WTC11 (cell line): ENCODE measurements at regions not wholly inside any gene's neighbourhood (a gene's known extent, or its start where the extent isn't known, plus 50 kb on each side); places are given as distances from the start of the nearest gene placed in this dataset.

ENCODE experiments used
- ATAC-seq: fragments of 200-7000 bp; cut with Tn5 transposase; 2 replicates; pipeline ENCODE4 v1.10.0; 2021; ENCODE audit warnings: mild to moderate bottlenecking, moderate library complexity
- CTCF ChIA-PET: fragments of 300-600 bp; sonication (Branson Sonifier 250); formaldehyde crosslinking; loops from one replicate; lab custom pipeline; 2021; ENCODE audit warnings: antibody characterized with exemption; lab: Charles Lee
- POLR2A ChIA-PET: fragments of 350-600 bp; sonication (Branson Sonifier 250); formaldehyde crosslinking; loops from one replicate; lab custom pipeline; 2021; ENCODE audit warnings: antibody characterized with exemption; lab: Charles Lee
- DNase-seq: peaks from one replicate; pipeline ENCODE4 v3.0.0; 2021; ENCODE audit warnings: low spot score
- H3K27ac Mint-ChIP-seq: 2 replicates; pipeline ENCODE4 v1.8.0; 2021; ENCODE audit warnings: mixed read lengths
- H3K27me3 Mint-ChIP-seq: 2 replicates; pipeline ENCODE4 v1.8.0; 2021; ENCODE audit warnings: low read depth, mild to moderate bottlenecking, moderate library complexity, mixed read lengths
- H3K36me3 Mint-ChIP-seq: 2 replicates; pipeline ENCODE4 v1.8.0; 2021; ENCODE audit warnings: mixed read lengths
- H3K4me1 Mint-ChIP-seq: 2 replicates; pipeline ENCODE4 v1.8.0; 2022; ENCODE audit warnings: mixed read lengths
- H3K4me3 Mint-ChIP-seq: 2 replicates; pipeline ENCODE4 v1.8.0; 2021; ENCODE audit warnings: mild to moderate bottlenecking, moderate library complexity, mixed read lengths
- H3K9me3 Mint-ChIP-seq: 2 replicates; pipeline ENCODE4 v1.8.0; 2021; ENCODE audit warnings: mixed read lengths
- AFF4 ChIP-seq: sonication (generic); formaldehyde crosslinking; IDR thresholded peaks from 2 replicates; pipeline ENCODE4 v1.8.1; 2023; ENCODE audit warnings: mild to moderate bottlenecking, missing genetic modification reagents, borderline replicate concordance
- CREM ChIP-seq: sonication (generic); formaldehyde crosslinking; IDR thresholded peaks from 2 replicates; pipeline ENCODE4 v1.8.1; 2022; ENCODE audit warnings: mild to moderate bottlenecking, missing genetic modification reagents, moderate library complexity
- CTCF ChIP-seq: fragments of 200-600 bp; IDR thresholded peaks from 2 replicates; pipeline ENCODE4 v1.8.0; 2022; ENCODE audit warnings: antibody characterized with exemption
- FOXP1 ChIP-seq: sonication (generic); formaldehyde crosslinking; IDR thresholded peaks from 2 replicates; pipeline ENCODE4 v1.8.0; 2022; ENCODE audit warnings: missing genetic modification reagents, mild to moderate bottlenecking, moderate library complexity, borderline replicate concordance
- GABPB1 ChIP-seq: sonication (generic); formaldehyde crosslinking; IDR thresholded peaks from 2 replicates; pipeline ENCODE4 v1.8.1; 2023; ENCODE audit warnings: mild to moderate bottlenecking, missing genetic modification reagents
- GRHL2 ChIP-seq: fragments of 250-450 bp; sonication (Bioruptor Pico); IDR thresholded peaks from 2 replicates; pipeline ENCODE4 v1.8.0; 2022; ENCODE audit warnings: mild to moderate bottlenecking, moderate library complexity; ENCODE audit not compliant: insufficient replicate concordance, severe bottlenecking
- MAX ChIP-seq: sonication (generic); formaldehyde crosslinking; IDR thresholded peaks from 2 replicates; pipeline ENCODE4 v1.8.0; 2022; ENCODE audit warnings: mild to moderate bottlenecking, missing genetic modification reagents
- NFATC4 ChIP-seq: fragments of 250-450 bp; sonication (Bioruptor Pico); IDR thresholded peaks from 2 replicates; pipeline ENCODE4 v1.9.0; 2021; ENCODE audit warnings: mild to moderate bottlenecking
- NFE2L1 ChIP-seq: sonication (generic); formaldehyde crosslinking; IDR thresholded peaks from 2 replicates; pipeline ENCODE4 v1.8.1; 2023; ENCODE audit warnings: missing genetic modification reagents
- OVOL2 ChIP-seq: fragments of 250-450 bp; sonication (Bioruptor Pico); IDR thresholded peaks from 2 replicates; pipeline ENCODE4 v1.9.0; 2021; ENCODE audit warnings: mild to moderate bottlenecking, borderline replicate concordance
- PREB ChIP-seq: sonication (generic); formaldehyde crosslinking; IDR thresholded peaks from 2 replicates; pipeline ENCODE4 v1.8.1; 2022; ENCODE audit warnings: mild to moderate bottlenecking, missing genetic modification reagents, moderate library complexity, borderline replicate concordance
- ZMAT4 ChIP-seq: fragments of 250-450 bp; sonication (Bioruptor Pico); IDR thresholded peaks from 2 replicates; pipeline ENCODE4 v1.9.0; 2021; ENCODE audit warnings: mild to moderate bottlenecking
- ZNF671 ChIP-seq: fragments of 250-450 bp; sonication (Bioruptor Pico); IDR thresholded peaks from 2 replicates; pipeline ENCODE4 v1.8.0; 2021; ENCODE audit warnings: mild to moderate bottlenecking

- ATAC-seq (no peak), DNase-seq (no peak)
- TF ChIP-seq GABPB1 (CRISPR knock-in tag): no peak
- TF ChIP-seq OVOL2 (CRISPR knock-in tag): no peak
- no peak for TF ChIP-seq ZNF671
- TF ChIP-seq CREM (CRISPR knock-in tag): no peak
- H3K36me3 Mint-ChIP-seq: no peaks in the 10 kb centered on the region
- no peaks in the 10 kb centered on the region for H3K27me3 Mint-ChIP-seq
- no peak overlapping the region for H3K4me3 Mint-ChIP-seq
- ChIA-PET POLR2A (no interaction called here), CTCF (no interaction called here)
- H3K9me3 Mint-ChIP-seq: peaks cover 16% of the 10 kb centered on the region
- no peak overlapping the region for H3K27ac Mint-ChIP-seq
- peaks cover 5% of the 10 kb centered on the region for H3K4me1 Mint-ChIP-seq
Observed at GRCh38 chr7:125326666-125327255, 397.1 kb upstream of the POT1 start.

- H3K9me3 Mint-ChIP-seq: peaks cover 42% of the 10 kb centered on the region
- TF ChIP-seq OVOL2 (CRISPR knock-in tag) (no peak), NFE2L1 (CRISPR knock-in tag) (0 out of 2 replicates have a peak, but pooled peaks have one; percentile 21), MAX (CRISPR knock-in tag) (peak; percentile 57), AFF4 (CRISPR knock-in tag) (peak; percentile 74; the same call in 1 of the 2 replicates), FOXP1 (CRISPR knock-in tag) (no peak), PREB (CRISPR knock-in tag) (no peak), ZMAT4 (CRISPR knock-in tag) (no peak), GRHL2 (CRISPR knock-in tag) (no peak), CTCF (0 out of 2 replicates have a peak, but pooled peaks have one; percentile 12), NFATC4 (CRISPR knock-in tag) (no peak)
- CTCF ChIA-PET: interaction anchor here (0.5 to 2.0 kb wide), 8 partner anchors 60 to 551 kb away, joined by 3 to 10 read pairs (median 4); partner anchors contain the start of genes GPR37 and POT1
- H3K36me3 Mint-ChIP-seq: peaks cover 27% of the 10 kb centered on the region
- POLR2A ChIA-PET: no interaction called here
- ATAC-seq (peak; percentile 100), DNase-seq (peak; percentile 63)
- H3K27ac Mint-ChIP-seq: no peak overlapping the region
- H3K4me3 Mint-ChIP-seq: no peak overlapping the region
- H3K4me1 Mint-ChIP-seq: peaks cover 12% of the 10 kb centered on the region
- peaks cover 16% of the 10 kb centered on the region for H3K27me3 Mint-ChIP-seq
Observed at GRCh38 chr7:125316466-125316865, 386.8 kb upstream of the POT1 start.
